ENCODE measurements at regions not wholly inside any gene's neighbourhood (a gene's known extent, or its start where the extent isn't known, plus 50 kb on each side); places are given as distances from the start of the nearest gene placed in this dataset.

DNA sequence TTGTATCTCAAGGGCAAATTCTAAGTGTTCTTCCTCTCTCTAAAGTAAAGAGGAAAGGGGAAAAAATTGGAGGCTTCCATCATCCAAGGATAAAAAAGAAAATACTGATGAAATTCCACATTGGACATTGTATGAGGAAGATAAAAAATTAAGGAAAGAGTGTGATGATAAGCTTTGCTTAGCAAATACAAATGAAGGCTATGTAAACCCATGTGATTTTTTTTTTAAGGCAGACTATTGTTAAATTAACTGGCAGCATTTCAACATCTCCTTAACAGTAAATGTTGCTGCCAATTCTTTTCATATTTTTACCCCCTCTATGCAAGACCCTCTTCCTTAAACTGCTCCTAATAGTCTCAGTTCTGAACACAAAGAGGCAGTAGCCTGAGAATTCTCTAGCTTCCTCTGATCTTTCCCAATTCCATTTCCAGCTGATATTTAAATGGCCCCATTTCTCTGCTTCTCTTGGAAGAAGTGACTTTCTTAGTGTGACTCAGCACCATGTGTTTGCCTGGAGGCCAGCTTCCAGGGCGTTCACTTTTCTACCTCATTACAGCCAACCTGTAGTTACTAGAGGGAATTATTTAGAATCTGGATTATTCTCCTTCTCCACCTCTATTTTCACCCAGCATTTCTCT is 159.7 kb downstream of the TLE1 start:
- WGBS, 3 donors = 64 to 80% (median 71%) methylated on average over 1 of the region's 1 CpG
- TF ChIP-seq POLR2A (IDR thresholded peaks at IDR 0.05) (no peak), EP300 (IDR thresholded peaks at IDR 0.05) (no peak)
- TF ChIP-seq, protein P1, sequence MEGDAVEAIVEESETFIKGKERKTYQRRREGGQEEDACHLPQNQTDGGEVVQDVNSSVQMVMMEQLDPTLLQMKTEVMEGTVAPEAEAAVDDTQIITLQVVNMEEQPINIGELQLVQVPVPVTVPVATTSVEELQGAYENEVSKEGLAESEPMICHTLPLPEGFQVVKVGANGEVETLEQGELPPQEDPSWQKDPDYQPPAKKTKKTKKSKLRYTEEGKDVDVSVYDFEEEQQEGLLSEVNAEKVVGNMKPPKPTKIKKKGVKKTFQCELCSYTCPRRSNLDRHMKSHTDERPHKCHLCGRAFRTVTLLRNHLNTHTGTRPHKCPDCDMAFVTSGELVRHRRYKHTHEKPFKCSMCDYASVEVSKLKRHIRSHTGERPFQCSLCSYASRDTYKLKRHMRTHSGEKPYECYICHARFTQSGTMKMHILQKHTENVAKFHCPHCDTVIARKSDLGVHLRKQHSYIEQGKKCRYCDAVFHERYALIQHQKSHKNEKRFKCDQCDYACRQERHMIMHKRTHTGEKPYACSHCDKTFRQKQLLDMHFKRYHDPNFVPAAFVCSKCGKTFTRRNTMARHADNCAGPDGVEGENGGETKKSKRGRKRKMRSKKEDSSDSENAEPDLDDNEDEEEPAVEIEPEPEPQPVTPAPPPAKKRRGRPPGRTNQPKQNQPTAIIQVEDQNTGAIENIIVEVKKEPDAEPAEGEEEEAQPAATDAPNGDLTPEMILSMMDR (IDR thresholded peaks at IDR 0.05) = no peak
- DNase-seq = no peak
- Histone ChIP-seq H3K27ac (no peak overlapping the region), H3K4me3 (no peak overlapping the region), H3K4me1 (ENCODE audit: insufficient read depth) (no peaks in the 10 kb centered on the region), H3K27me3 (no peaks in the 10 kb centered on the region), H3K36me3 (no peaks in the 10 kb centered on the region), H3K9me3 (no peaks in the 10 kb centered on the region)
- intact Hi-C loops (cut with DNase I) = loop anchor here in 2 of 4 donors (10.0 kb wide), 1 partner anchor 315 kb away; no protein-coding TSS in a partner anchor

DNA sequence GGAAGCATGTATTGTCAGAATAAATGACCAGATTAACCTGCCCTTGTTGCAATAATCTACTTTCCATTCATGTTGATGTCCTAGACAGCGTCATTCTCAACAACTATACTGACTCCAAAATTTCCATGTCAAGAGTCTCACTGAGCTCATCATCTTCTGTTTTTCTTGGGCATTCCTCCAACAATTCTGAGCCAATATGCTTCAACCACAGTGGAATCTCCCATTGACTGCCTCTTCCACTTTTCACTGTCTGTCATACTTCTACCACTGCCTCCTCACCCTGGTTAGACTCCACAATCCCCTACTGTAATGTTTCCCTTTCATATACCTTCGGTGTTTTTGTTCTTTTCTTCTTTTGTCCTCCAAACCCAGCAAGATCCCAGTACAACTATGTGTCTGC is 162.8 kb downstream of the TLE1 start:
- no peaks in the 10 kb centered on the region for H3K9me3 ChIP-seq
- no peak overlapping the region for H3K4me3 ChIP-seq
- TF ChIP-seq EP300 (IDR thresholded peaks at IDR 0.05) = no peak
- TF ChIP-seq POLR2A (IDR thresholded peaks at IDR 0.05) = no peak
- TF ChIP-seq, protein P1 (IDR thresholded peaks at IDR 0.05) = no peak
- intact Hi-C loops (cut with DNase I) = loop anchor here in 2 of 4 donors (10.0 kb wide), 1 partner anchor 318 kb away; no protein-coding TSS in a partner anchor
- no peak overlapping the region for H3K27ac ChIP-seq
- H3K27me3 ChIP-seq = no peaks in the 10 kb centered on the region
- no peaks in the 10 kb centered on the region for H3K36me3 ChIP-seq
- 89 to 96% (median 91%) methylated on average over 2 of the region's 2 CpGs for WGBS, 3 donors
- no peaks in the 10 kb centered on the region for H3K4me1 ChIP-seq (ENCODE audit: insufficient read depth)
- DNase-seq = no peak

DNA sequence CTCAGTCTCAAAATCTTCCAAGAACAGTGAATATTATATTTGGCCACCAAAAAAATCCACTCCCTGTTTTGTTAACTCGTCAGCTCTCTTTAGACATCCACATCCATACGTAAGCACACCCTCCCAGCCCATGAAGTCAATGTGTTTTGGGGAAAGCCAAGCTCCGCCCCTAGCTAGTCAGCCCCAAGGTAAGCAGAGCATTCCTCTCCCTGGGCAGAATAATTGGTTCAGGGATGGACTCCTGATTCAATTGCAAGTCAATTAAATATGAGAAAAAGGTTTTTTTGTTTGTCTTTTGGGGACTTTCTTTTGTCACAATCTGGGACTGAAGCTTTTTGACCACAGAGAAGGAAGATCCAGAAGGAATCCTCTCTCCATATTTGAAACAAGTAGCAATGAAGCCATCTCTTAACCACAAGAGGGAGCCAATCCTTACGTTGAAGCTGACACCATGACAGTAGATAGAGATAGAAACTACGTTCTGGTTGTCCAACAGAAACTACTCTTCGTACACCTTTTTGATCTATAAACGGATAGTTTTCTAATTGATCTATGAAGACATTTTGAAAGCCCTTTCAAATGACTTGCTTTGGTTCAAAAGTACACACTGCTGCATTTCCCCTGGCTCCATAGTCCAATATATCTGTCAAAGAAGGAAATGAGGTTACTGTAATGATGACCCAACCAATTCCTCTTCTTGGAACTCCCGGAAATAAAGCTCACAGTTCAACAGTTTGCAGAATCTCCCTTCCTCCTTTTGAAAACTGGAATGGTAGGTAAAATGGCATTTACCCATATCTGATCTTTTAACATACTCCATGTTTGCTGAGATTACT is 166.4 kb downstream of the TLE1 start:
- no peak overlapping the region for H3K4me3 ChIP-seq
- no peak for TF ChIP-seq POLR2A (IDR thresholded peaks at IDR 0.05)
- TF ChIP-seq, protein P1 (IDR thresholded peaks at IDR 0.05) = peak in 2 of 3 donors; percentile 48 to 52
- intact Hi-C loops (cut with DNase I) = loop anchor here in 2 of 4 donors (5.0 to 10.0 kb wide), 2 partner anchors 164 to 322 kb away; partner anchors contain the start of gene TLE1 (in 2 of the 2)
- no peaks in the 10 kb centered on the region for H3K4me1 ChIP-seq (ENCODE audit: insufficient read depth)
- 46 to 52% (median 52%) methylated on average over 8 of the region's 8 CpGs for WGBS, 3 donors
- no peak for DNase-seq
- no peak overlapping the region for H3K27ac ChIP-seq
- no peaks in the 10 kb centered on the region for H3K27me3 ChIP-seq
- H3K9me3 ChIP-seq = no peaks in the 10 kb centered on the region
- H3K36me3 ChIP-seq = no peaks in the 10 kb centered on the region

DNA sequence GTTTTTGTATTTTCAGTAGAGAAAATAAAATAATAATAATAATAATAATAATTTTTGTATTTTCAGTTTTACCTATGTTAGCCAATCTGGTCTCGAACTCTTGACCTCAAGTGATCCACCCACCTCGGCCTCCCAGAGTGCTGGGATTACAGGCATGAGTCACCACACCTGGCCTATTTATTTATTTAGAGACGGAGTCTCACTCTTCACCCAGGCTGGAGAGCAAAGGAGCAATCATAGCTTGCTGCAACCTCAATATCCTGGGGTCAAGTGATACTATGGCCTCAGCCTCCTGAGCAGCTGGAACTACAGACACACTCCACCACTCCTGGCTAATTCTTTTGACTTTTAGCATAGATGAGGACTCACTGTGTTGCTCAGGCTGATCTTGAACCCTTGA is 167.5 kb downstream of the TLE1 start:
- 85 to 94% (median 90%) methylated on average over 3 of the region's 3 CpGs for WGBS, 3 donors
- TF ChIP-seq POLR2A (IDR thresholded peaks at IDR 0.05) = no peak
- TF ChIP-seq EP300 (IDR thresholded peaks at IDR 0.05) = no peak
- TF ChIP-seq, protein P1 (IDR thresholded peaks at IDR 0.05) = no peak
- Histone ChIP-seq H3K4me3 (no peak overlapping the region), H3K27me3 (no peaks in the 10 kb centered on the region), H3K27ac (no peak overlapping the region), H3K4me1 (ENCODE audit: insufficient read depth) (no peaks in the 10 kb centered on the region), H3K36me3 (no peaks in the 10 kb centered on the region), H3K9me3 (no peaks in the 10 kb centered on the region)
- intact Hi-C loops (cut with DNase I) = loop anchor here in 2 of 4 donors (5.0 to 10.0 kb wide), 2 partner anchors 165 to 323 kb away; partner anchors contain the start of gene TLE1 (in 2 of the 2)
- DNase-seq = no peak
